HCT116 (cell line): ENCODE measurements at regions not wholly inside any gene's neighbourhood (a gene's known extent, or its start where the extent isn't known, plus 50 kb on each side); places are given as distances from the start of the nearest gene placed in this dataset.

Source experiments
- CTCF ChIP-seq, 3 experiments: fragments of 200-600 bp in 1 of 3; sonication (generic) in 1 of 3; IDR thresholded peaks in 2 of 3; conservative IDR thresholded peaks in 1 of 3; 2 replicates each; pipeline ENCODE4 v1.5.1; 2012 to 2017; ENCODE audit warnings: low read depth in 2 of 3, low read length in 2 of 3, antibody characterized with exemption in 1 of 3, borderline replicate concordance in 1 of 3, control low read depth in 1 of 3, mild to moderate bottlenecking in 1 of 3, mixed read lengths in 1 of 3, mixed run types in 1 of 3, moderate library complexity in 1 of 3; ENCODE audit not compliant: insufficient read depth in 1 of 3
- EZH2 ChIP-seq: fragments of 200-600 bp; sonication (generic); IDR thresholded peaks from 2 replicates; pipeline ENCODE4 v1.6.1; 2017; ENCODE audit warnings: antibody characterized with exemption, mixed run types
- POLR2A ChIP-seq: IDR thresholded peaks from 2 replicates; pipeline ENCODE4 v1.7.0; 2011; ENCODE audit warnings: borderline replicate concordance; ENCODE audit not compliant: insufficient read depth, insufficient read length; ENCODE audit errors: extremely low read depth
- TCF7L2 ChIP-seq: IDR thresholded peaks from 2 replicates; pipeline ENCODE4 v1.7.0; 2011; ENCODE audit warnings: borderline replicate concordance, inconsistent platforms; ENCODE audit not compliant: insufficient read depth, insufficient read length; ENCODE audit errors: extremely low read depth
- ZBTB33 ChIP-seq: IDR thresholded peaks from 2 replicates; pipeline ENCODE4 v1.6.1; 2011; ENCODE audit warnings: mild to moderate bottlenecking, low read length, moderate library complexity; ENCODE audit not compliant: insufficient replicate concordance; ENCODE audit errors: extremely low read depth

- no peak for TF ChIP-seq CTCF (IDR thresholded peaks at IDR 0.05 in 2 of 3, conservative IDR thresholded peaks at IDR 0.05 in 1 of 3; ENCODE audit: borderline replicate concordance in 1 of 3, insufficient read depth in 1 of 3, low read depth in 2 of 3, low read length in 2 of 3)
- TF ChIP-seq EZH2: no peak
- TF ChIP-seq POLR2A: no peak
- no peak for TF ChIP-seq TCF7L2
- TF ChIP-seq ZBTB33: no peak
Measured at GRCh38 chr2:129721846-129722245, 257.6 kb upstream of the RAB6C start.
